GM23338 (cell line): ENCODE measurements at regions not wholly inside any gene's neighbourhood (a gene's known extent, or its start where the extent isn't known, plus 50 kb on each side); places are given as distances from the start of the nearest gene placed in this dataset.

Experiments
- ATAC-seq: fragments of 200-7000 bp; cut with Tn5 transposase; 3 replicates; pipeline ENCODE4 v1.9.1; 2020
- DNase-seq: peaks from one replicate; pipeline ENCODE4 v3.0.0-alpha.2; 2015; ENCODE audit warnings: low spot score
- H2AFZ ChIP-seq: fragments of 200-600 bp; sonication (generic); 2 replicates; pipeline ENCODE4 v1.8.0; 2016; ENCODE audit warnings: antibody characterized with exemption, mild to moderate bottlenecking, moderate library complexity
- H3F3A ChIP-seq: fragments of 200-600 bp; sonication (generic); replicated peaks from 2 replicates; pipeline ENCODE4 v1.8.0; 2017; ENCODE audit warnings: antibody characterized with exemption, mixed run types, low read depth
- H3K27ac ChIP-seq: fragments of 200-600 bp; sonication (generic); 2 replicates; pipeline ENCODE4 v1.6.1; 2016; ENCODE audit warnings: low read depth
- H3K27me3 ChIP-seq: fragments of 200-600 bp; sonication (generic); 2 replicates; pipeline ENCODE4 v1.8.0; 2016; ENCODE audit warnings: mild to moderate bottlenecking, mixed run types, moderate library complexity; ENCODE audit not compliant: insufficient read depth
- H3K36me3 ChIP-seq: fragments of 200-600 bp; sonication (generic); 2 replicates; pipeline ENCODE4 v1.8.0; 2016; ENCODE audit warnings: mild to moderate bottlenecking; ENCODE audit not compliant: insufficient read depth
- H3K4me1 ChIP-seq: fragments of 200-600 bp; sonication (generic); 2 replicates; pipeline ENCODE4 v1.8.0; 2016; ENCODE audit warnings: mild to moderate bottlenecking, moderate library complexity; ENCODE audit not compliant: insufficient read depth
- H3K4me2 ChIP-seq: fragments of 200-600 bp; sonication (generic); 2 replicates; pipeline ENCODE4 v1.7.1; 2017; ENCODE audit warnings: mixed run types
- H3K4me3 ChIP-seq: fragments of 200-600 bp; sonication (generic); 2 replicates; pipeline ENCODE4 v1.6.1; 2016; ENCODE audit warnings: mixed run types
- H3K79me2 ChIP-seq: fragments of 200-600 bp; sonication (generic); replicated peaks from 2 replicates; pipeline ENCODE4 v1.8.0; 2017; ENCODE audit warnings: mild to moderate bottlenecking; ENCODE audit not compliant: insufficient read depth
- H3K9me2 ChIP-seq: fragments of 200-600 bp; sonication (generic); 2 replicates; pipeline ENCODE4 v1.8.0; 2017; ENCODE audit not compliant: insufficient read depth
- H4K20me1 ChIP-seq: fragments of 200-600 bp; sonication (generic); replicated peaks from 2 replicates; pipeline ENCODE4 v1.8.0; 2017; ENCODE audit warnings: mild to moderate bottlenecking; ENCODE audit not compliant: insufficient read depth
- H3K27ac Mint-ChIP-seq: 2 replicates; pipeline ENCODE4 v1.8.0; 2020; ENCODE audit warnings: inconsistent platforms, mild to moderate bottlenecking, moderate library complexity, mixed read lengths
- H3K27me3 Mint-ChIP-seq: 3 replicates; pipeline ENCODE4 v1.8.0; 2022; ENCODE audit warnings: low read depth, mild to moderate bottlenecking, moderate library complexity, mixed read lengths, inconsistent platforms; ENCODE audit not compliant: insufficient read depth, poor library complexity
- H3K36me3 Mint-ChIP-seq: 3 replicates; pipeline ENCODE4 v1.8.0; 2021; ENCODE audit warnings: low read depth, mild to moderate bottlenecking, inconsistent platforms, moderate library complexity, mixed read lengths
- H3K4me1 Mint-ChIP-seq: 3 replicates; pipeline ENCODE4 v1.8.0; 2020; ENCODE audit warnings: mild to moderate bottlenecking, inconsistent platforms, mixed read lengths
- H3K4me3 Mint-ChIP-seq: 3 replicates; pipeline ENCODE4 v1.8.0; 2021; ENCODE audit warnings: moderate library complexity, mild to moderate bottlenecking, inconsistent platforms, mixed read lengths
- H3K9me3 Mint-ChIP-seq: 3 replicates; pipeline ENCODE4 v1.8.0; 2020; ENCODE audit warnings: moderate library complexity, mild to moderate bottlenecking, inconsistent platforms, mixed read lengths
- CREB1 ChIP-seq: fragments of 250-450 bp; sonication (Bioruptor Pico); IDR thresholded peaks from 2 replicates; pipeline ENCODE4 v1.5.0; 2020; ENCODE audit warnings: low read depth, mild to moderate bottlenecking, moderate library complexity
- CTCF ChIP-seq, 2 experiments: fragments of 200-600 bp in 1 of 2; sonication (generic) in 1 of 2; conservative IDR thresholded peaks; 2 replicates each; pipeline versions ENCODE4 v1.5.1 to v1.6.1; 2016 to 2017; ENCODE audit warnings: antibody characterized with exemption in 2 of 2, low read depth in 2 of 2, mild to moderate bottlenecking in 2 of 2, moderate library complexity in 1 of 2
- EZH2 ChIP-seq: fragments of 200-600 bp; sonication (generic); IDR thresholded peaks from one replicate; pipeline ENCODE4 v1.8.0; 2017; ENCODE audit warnings: antibody characterized with exemption, mild to moderate bottlenecking, low read depth; ENCODE audit not compliant: unreplicated experiment
- EZH2phosphoT487 ChIP-seq: fragments of 200-600 bp; sonication (generic); IDR thresholded peaks from one replicate; pipeline ENCODE4 v1.8.1; 2018; ENCODE audit warnings: antibody characterized with exemption; ENCODE audit not compliant: unreplicated experiment
- JUNB ChIP-seq: IDR thresholded peaks from one replicate; pipeline ENCODE4 v1.6.1; 2016; ENCODE audit warnings: antibody characterized with exemption; ENCODE audit not compliant: unreplicated experiment
- NANOG ChIP-seq: IDR thresholded peaks from 2 replicates; pipeline ENCODE4 v1.6.1; 2016; ENCODE audit warnings: antibody characterized with exemption, borderline replicate concordance
- POLR2AphosphoS5 ChIP-seq: IDR thresholded peaks from 2 replicates; pipeline ENCODE4 v1.6.1; 2016; ENCODE audit warnings: antibody characterized with exemption, low read depth
- REST ChIP-seq: IDR thresholded peaks from one replicate; pipeline ENCODE4 v1.6.1; 2018; ENCODE audit warnings: antibody characterized with exemption; ENCODE audit not compliant: unreplicated experiment
- STAT1 ChIP-seq: IDR thresholded peaks from one replicate; pipeline ENCODE4 v1.6.1; 2016; ENCODE audit warnings: antibody characterized with exemption; ENCODE audit not compliant: unreplicated experiment
- ZNF114 ChIP-seq: fragments of 250-450 bp; sonication (Bioruptor Pico); IDR thresholded peaks from 2 replicates; pipeline ENCODE4 v1.5.0; 2020; ENCODE audit warnings: mild to moderate bottlenecking, moderate library complexity
- ZNF331 ChIP-seq: fragments of 250-450 bp; sonication (Bioruptor Pico); IDR thresholded peaks from 2 replicates; pipeline ENCODE4 v1.5.0; 2020; ENCODE audit warnings: low read depth, mild to moderate bottlenecking, moderate library complexity
- ZNF462 ChIP-seq: fragments of 250-450 bp; sonication (Bioruptor Pico); IDR thresholded peaks from 2 replicates; pipeline ENCODE4 v1.5.0; 2020; ENCODE audit warnings: mild to moderate bottlenecking, moderate library complexity
- TF ChIP-seq, protein P1 (sequence below): IDR thresholded peaks from 2 replicates; pipeline ENCODE4 v1.6.1; 2016; ENCODE audit warnings: antibody characterized with exemption

GRCh38 chrX:45592101-45592500, 391.4 kb upstream of the DIPK2B start (continued):
- TF ChIP-seq REST (no peak), STAT1 (no peak), CREB1 (CRISPR knock-in tag) (no peak), NANOG (no peak), POLR2AphosphoS5 (no peak), ZNF114 (CRISPR knock-in tag) (no peak), EZH2phosphoT487 (no peak), EZH2 (no peak), ZNF331 (CRISPR knock-in tag) (no peak), CTCF (conservative IDR thresholded peaks at IDR 0.05; ENCODE audit: low read depth in 2 of 2) (no peak), JUNB (no peak)
- TF ChIP-seq, protein P1, sequence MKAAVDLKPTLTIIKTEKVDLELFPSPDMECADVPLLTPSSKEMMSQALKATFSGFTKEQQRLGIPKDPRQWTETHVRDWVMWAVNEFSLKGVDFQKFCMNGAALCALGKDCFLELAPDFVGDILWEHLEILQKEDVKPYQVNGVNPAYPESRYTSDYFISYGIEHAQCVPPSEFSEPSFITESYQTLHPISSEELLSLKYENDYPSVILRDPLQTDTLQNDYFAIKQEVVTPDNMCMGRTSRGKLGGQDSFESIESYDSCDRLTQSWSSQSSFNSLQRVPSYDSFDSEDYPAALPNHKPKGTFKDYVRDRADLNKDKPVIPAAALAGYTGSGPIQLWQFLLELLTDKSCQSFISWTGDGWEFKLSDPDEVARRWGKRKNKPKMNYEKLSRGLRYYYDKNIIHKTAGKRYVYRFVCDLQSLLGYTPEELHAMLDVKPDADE: no peak

DNA sequence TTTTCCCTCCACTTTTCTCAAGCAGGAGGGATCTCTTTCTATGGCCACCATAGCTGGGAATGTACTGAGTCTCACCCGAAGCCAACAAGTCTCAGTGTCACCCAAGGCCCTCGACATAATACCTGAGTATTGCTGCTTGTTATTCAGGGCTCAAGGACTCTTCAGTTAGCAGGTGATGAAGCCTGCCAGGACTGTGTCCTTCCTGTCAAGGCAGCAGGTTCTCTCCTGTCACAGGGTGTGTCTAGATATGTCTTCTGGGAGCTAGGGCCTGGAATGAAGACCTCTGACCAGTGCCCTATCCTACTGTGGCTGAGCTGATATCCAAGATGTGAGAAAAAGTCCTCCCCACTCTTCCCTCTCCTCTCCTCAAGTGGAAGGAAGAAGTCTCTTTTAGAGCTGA, 391.0 kb upstream of the DIPK2B start:
- DNase-seq (no peak), ATAC-seq (no peak)
- Histone ChIP-seq H3K9me2 (no peaks in the 10 kb centered on the region), H3K4me1 (no peaks in the 10 kb centered on the region), H3F3A (no peaks in the 10 kb centered on the region), H4K20me1 (no peaks in the 10 kb centered on the region), H3K36me3 (no peaks in the 10 kb centered on the region), H3K4me2 (no peak overlapping the region), H3K4me3 (no peak overlapping the region), H3K27ac (no peak overlapping the region), H3K27me3 (no peaks in the 10 kb centered on the region), H3K79me2 (no peaks in the 10 kb centered on the region), H2AFZ (no peak overlapping the region)
- H3K27me3 Mint-ChIP-seq: no peaks in the 10 kb centered on the region
- H3K36me3 Mint-ChIP-seq: peaks cover 3% of the 10 kb centered on the region; the same call in 2 of the 3 replicates
- peaks cover 2% of the 10 kb centered on the region; the same call in 1 of the 3 replicates for H3K4me1 Mint-ChIP-seq
- no peak overlapping the region for H3K4me3 Mint-ChIP-seq
- H3K27ac Mint-ChIP-seq: no peak overlapping the region
- H3K9me3 Mint-ChIP-seq: peaks cover 4% of the 10 kb centered on the region; the same call in 2 of the 3 replicates
- TF ChIP-seq JUNB: no peak
- TF ChIP-seq POLR2AphosphoS5: no peak
- TF ChIP-seq CREB1 (CRISPR knock-in tag): no peak
- TF ChIP-seq ZNF462 (CRISPR knock-in tag): no peak
- no peak for TF ChIP-seq EZH2
- no peak for TF ChIP-seq EZH2phosphoT487
